ENCODE measurements at regions not wholly inside any gene's neighbourhood (a gene's known extent, or its start where the extent isn't known, plus 50 kb on each side); places are given as distances from the start of the nearest gene placed in this dataset.

DNA sequence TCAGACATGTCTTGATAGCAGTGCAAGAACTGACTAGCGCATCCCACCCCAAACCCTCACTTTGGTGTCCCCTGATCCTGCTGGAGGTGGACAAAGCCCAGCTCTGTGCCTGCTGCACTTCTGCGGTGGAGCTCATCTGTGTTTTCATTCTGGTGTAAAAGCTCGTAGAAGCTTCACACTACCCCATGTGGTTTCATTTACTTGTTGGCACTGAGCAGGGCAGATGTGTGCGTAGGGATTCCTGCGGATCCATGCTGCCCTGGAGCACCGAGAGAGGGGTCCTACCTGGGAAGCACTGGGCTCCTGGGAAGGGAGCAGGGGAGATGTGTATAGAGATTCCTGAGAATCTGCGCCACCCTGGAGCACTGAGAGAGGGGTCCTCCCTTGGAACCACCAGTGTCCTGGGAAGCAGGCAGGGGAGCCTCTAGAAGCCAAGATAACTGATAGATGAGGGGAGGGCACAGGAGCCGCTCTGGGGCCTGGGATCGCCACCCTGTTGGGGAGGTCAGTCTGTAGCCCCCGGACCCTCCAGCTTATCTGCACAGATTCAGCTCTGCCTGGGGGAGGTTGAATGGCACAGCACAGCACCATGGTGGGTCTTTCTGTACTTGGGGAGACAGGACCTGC is 106.9 kb upstream of the OTOS start:
- H3K36me3 Mint-ChIP-seq = no peaks in the 10 kb centered on the region
- Histone ChIP-seq H3K9ac (ENCODE audit: insufficient read depth, low read length, poor library complexity, severe bottlenecking) (no peak overlapping the region), H3K4me3 (replicated peaks in 1 of 3; ENCODE audit: low read depth in 2 of 3, low read length in 3 of 3) (no peak overlapping the region), H3K9me3 (replicated peaks in 1 of 2; ENCODE audit: control insufficient read depth in 1 of 2, insufficient read depth in 1 of 2, low read length in 2 of 2) (no peaks in the 10 kb centered on the region), H3K27ac (ENCODE audit: low read depth in 1 of 2, low read length in 2 of 2) (no peak overlapping the region), H4K20me1 (ENCODE audit: insufficient read depth, low read length) (no peaks in the 10 kb centered on the region), H3K4me1 (ENCODE audit: control insufficient read depth in 1 of 2, insufficient read depth in 2 of 2, low read length in 2 of 2) (peaks cover 0 to 6% of the 10 kb centered on the region in 2 donors), H3K79me2 (ENCODE audit: insufficient read depth, low read length) (no peaks in the 10 kb centered on the region), H3K4me2 (replicated peaks; ENCODE audit: extremely low read depth, low read length, poor library complexity, severe bottlenecking) (no peak overlapping the region), H3K36me3 (replicated peaks in 1 of 2; ENCODE audit: control insufficient read depth in 1 of 2, insufficient read depth in 2 of 2, low read length in 2 of 2) (no peaks in the 10 kb centered on the region), H3K27me3 (ENCODE audit: control insufficient read depth in 2 of 2, insufficient read depth in 2 of 2, low read length in 2 of 2) (no peaks in the 10 kb centered on the region), H2AFZ (ENCODE audit: insufficient read depth, low read depth, low read length, poor library complexity, severe bottlenecking) (no peak overlapping the region)
- no peak overlapping the region for H3K4me3 Mint-ChIP-seq
- no peaks in the 10 kb centered on the region for H3K4me1 Mint-ChIP-seq
- 96% methylated on average over 8 of the region's 10 CpGs for WGBS (ENCODE audit: insufficient coverage)
- intact Hi-C loops (cut with micrococcal nuclease) = no loop called here
- no peak for DNase-seq
- TF ChIP-seq, protein P1, sequence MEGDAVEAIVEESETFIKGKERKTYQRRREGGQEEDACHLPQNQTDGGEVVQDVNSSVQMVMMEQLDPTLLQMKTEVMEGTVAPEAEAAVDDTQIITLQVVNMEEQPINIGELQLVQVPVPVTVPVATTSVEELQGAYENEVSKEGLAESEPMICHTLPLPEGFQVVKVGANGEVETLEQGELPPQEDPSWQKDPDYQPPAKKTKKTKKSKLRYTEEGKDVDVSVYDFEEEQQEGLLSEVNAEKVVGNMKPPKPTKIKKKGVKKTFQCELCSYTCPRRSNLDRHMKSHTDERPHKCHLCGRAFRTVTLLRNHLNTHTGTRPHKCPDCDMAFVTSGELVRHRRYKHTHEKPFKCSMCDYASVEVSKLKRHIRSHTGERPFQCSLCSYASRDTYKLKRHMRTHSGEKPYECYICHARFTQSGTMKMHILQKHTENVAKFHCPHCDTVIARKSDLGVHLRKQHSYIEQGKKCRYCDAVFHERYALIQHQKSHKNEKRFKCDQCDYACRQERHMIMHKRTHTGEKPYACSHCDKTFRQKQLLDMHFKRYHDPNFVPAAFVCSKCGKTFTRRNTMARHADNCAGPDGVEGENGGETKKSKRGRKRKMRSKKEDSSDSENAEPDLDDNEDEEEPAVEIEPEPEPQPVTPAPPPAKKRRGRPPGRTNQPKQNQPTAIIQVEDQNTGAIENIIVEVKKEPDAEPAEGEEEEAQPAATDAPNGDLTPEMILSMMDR (IDR thresholded peaks at IDR 0.05) = no peak
- no peak overlapping the region for H3K27ac Mint-ChIP-seq
- H3K9me3 Mint-ChIP-seq = peaks cover 0 to 12% (median 1%) of the 10 kb centered on the region in 7 donors
- H3K27me3 Mint-ChIP-seq (ENCODE audit: low read depth in 3 of 3) = peaks cover 11 to 17% (median 14%) of the 10 kb centered on the region in 3 donors

DNA sequence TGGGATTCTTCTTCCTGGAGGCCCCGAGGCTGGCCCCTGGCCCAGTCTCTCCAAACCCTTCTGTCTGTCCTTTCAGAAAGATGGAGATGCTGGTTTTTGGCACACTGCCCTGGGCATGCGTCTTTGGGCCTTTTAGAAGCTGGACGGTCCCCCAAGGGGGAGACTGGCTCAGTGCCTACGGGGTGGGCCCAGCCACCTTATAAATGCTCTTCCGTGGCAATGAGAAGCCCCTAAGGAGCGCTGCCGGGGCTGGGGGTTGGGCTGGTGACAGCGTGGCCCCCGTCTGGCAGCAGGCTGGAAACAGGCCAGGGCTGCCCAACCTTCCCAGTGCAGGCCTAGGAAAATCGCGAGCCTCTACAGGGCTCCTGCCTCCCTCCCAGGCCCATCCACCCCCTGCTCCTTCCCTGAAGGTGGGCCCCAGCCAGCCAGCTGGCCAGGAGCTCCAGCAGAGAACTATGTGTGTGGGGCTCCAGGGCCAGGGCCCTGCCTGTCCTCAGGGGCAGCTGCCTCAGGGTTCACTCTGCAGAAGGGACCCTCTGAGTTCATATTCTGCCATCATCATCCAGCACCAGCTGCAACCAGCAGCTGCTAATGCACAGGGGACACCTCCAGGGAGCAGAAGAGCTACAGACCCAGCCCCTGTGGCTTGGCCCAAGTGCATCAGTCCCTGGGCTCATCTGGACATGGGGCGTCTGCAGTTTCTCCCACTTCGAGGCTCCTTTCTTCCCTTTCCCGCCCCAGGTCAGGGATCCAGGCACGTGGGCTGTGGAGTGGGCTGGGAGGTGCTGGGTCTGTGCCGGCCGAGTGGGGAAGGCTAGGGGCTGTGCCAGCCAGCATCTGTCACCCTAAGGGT is 107.6 kb upstream of the OTOS start:
- Histone ChIP-seq H3K36me3 (replicated peaks in 1 of 2; ENCODE audit: control insufficient read depth in 1 of 2, insufficient read depth in 2 of 2, low read length in 2 of 2) (no peaks in the 10 kb centered on the region), H3K27ac (ENCODE audit: low read depth in 1 of 2, low read length in 2 of 2) (no peak overlapping the region), H3K4me2 (replicated peaks; ENCODE audit: extremely low read depth, low read length, poor library complexity, severe bottlenecking) (no peak overlapping the region), H3K79me2 (ENCODE audit: insufficient read depth, low read length) (no peaks in the 10 kb centered on the region), H4K20me1 (ENCODE audit: insufficient read depth, low read length) (no peaks in the 10 kb centered on the region), H3K4me1 (ENCODE audit: control insufficient read depth in 1 of 2, insufficient read depth in 2 of 2, low read length in 2 of 2) (peaks cover 0 to 6% of the 10 kb centered on the region in 2 donors), H3K4me3 (replicated peaks in 1 of 3; ENCODE audit: low read depth in 2 of 3, low read length in 3 of 3) (no peak overlapping the region), H3K27me3 (ENCODE audit: control insufficient read depth in 2 of 2, insufficient read depth in 2 of 2, low read length in 2 of 2) (no peaks in the 10 kb centered on the region), H3K9me3 (replicated peaks in 1 of 2; ENCODE audit: control insufficient read depth in 1 of 2, insufficient read depth in 1 of 2, low read length in 2 of 2) (no peaks in the 10 kb centered on the region), H2AFZ (ENCODE audit: insufficient read depth, low read depth, low read length, poor library complexity, severe bottlenecking) (no peak overlapping the region), H3K9ac (ENCODE audit: insufficient read depth, low read length, poor library complexity, severe bottlenecking) (no peak overlapping the region)
- Mint-ChIP-seq H3K4me1 (no peaks in the 10 kb centered on the region), H3K27ac (no peak overlapping the region), H3K4me3 (no peak overlapping the region), H3K9me3 (peaks cover 0 to 12% (median 1%) of the 10 kb centered on the region in 7 donors), H3K27me3 (ENCODE audit: low read depth in 3 of 3) (peaks cover 8 to 15% (median 11%) of the 10 kb centered on the region in 3 donors), H3K36me3 (no peaks in the 10 kb centered on the region)
- no peak for DNase-seq
- 90% methylated on average over 14 of the region's 17 CpGs for WGBS (ENCODE audit: insufficient coverage)
- TF ChIP-seq, protein P1 (IDR thresholded peaks at IDR 0.05) = no peak
- intact Hi-C loops (cut with micrococcal nuclease) = no loop called here

Measured in CD14-positive monocyte (primary cell).